K562 (cell line): ENCODE measurements at regions not wholly inside any gene's neighbourhood (a gene's known extent, or its start where the extent isn't known, plus 50 kb on each side); places are given as distances from the start of the nearest gene placed in this dataset.
"Not testable (repeated sequence)": the region's sequence is repeated elsewhere in the genome, so short reads cannot be mapped to it uniquely, and the experiment has no call there.

ENCODE experiments used
- CBFA2T2 ChIP-seq: fragments of 450-650 bp; conservative IDR thresholded peaks from 2 replicates; pipeline ENCODE4 v1.6.1; 2017; ENCODE audit warnings: mild to moderate bottlenecking
- CBFA2T3 ChIP-seq: fragments of 450-650 bp; IDR thresholded peaks from 2 replicates; pipeline ENCODE4 v1.6.1; 2017
- CCNT2 ChIP-seq: IDR thresholded peaks from 2 replicates; pipeline ENCODE4 v1.6.1; 2011; ENCODE audit warnings: borderline replicate concordance, low read depth, mild to moderate bottlenecking, moderate library complexity, mixed read lengths, low read length; ENCODE audit not compliant: insufficient read length; ENCODE audit errors: extremely low read depth
- DPF2 ChIP-seq: fragments of 450-650 bp; IDR thresholded peaks from 2 replicates; pipeline ENCODE4 v1.6.1; 2016
- FOXM1 ChIP-seq, 2 experiments: fragments of 450-650 bp in 1 of 2; sonication (generic) in 1 of 2; formaldehyde crosslinking in 1 of 2; IDR thresholded peaks; 2 replicates each; pipeline versions ENCODE4 v1.6.1 to v1.9.0; 2017 to 2022; ENCODE audit warnings: low read depth in 2 of 2, mild to moderate bottlenecking in 2 of 2, missing genetic modification reagents in 1 of 2, moderate library complexity in 1 of 2
- HDAC1 ChIP-seq, 2 experiments: fragments of 450-650 bp; IDR thresholded peaks; 2 replicates each; pipeline ENCODE4 v1.6.1; 2016 to 2017; ENCODE audit warnings: inconsistent platforms in 1 of 2, mild to moderate bottlenecking in 1 of 2, moderate library complexity in 1 of 2
- MTA2 ChIP-seq: fragments of 450-650 bp; IDR thresholded peaks from 2 replicates; pipeline ENCODE4 v1.6.1; 2016; ENCODE audit warnings: low read depth
- RCOR1 ChIP-seq, 2 experiments: IDR thresholded peaks; 2 replicates each; pipeline ENCODE4 v1.6.1; 2012; ENCODE audit warnings: low read depth in 2 of 2, low read length in 2 of 2, borderline replicate concordance in 1 of 2, improper control_type of control experiment in 1 of 2
- SMARCA4 ChIP-seq: fragments of 450-650 bp; IDR thresholded peaks from 2 replicates; pipeline ENCODE4 v1.6.1; 2016
- STAT5A ChIP-seq: IDR thresholded peaks from 2 replicates; pipeline ENCODE4 v1.6.1; 2012; ENCODE audit warnings: low read length, inconsistent platforms, borderline replicate concordance
- TRIM24 ChIP-seq, 2 experiments: fragments of 450-650 bp; IDR thresholded peaks; 2 replicates each; pipeline ENCODE4 v1.6.1; 2016
- ZBTB7A ChIP-seq: IDR thresholded peaks from 2 replicates; pipeline ENCODE4 v1.6.1; 2011; ENCODE audit warnings: low read depth, mild to moderate bottlenecking, low read length, moderate library complexity, borderline replicate concordance; ENCODE audit not compliant: control insufficient read depth
- TF ChIP-seq, protein P1 (sequence below): fragments of 450-650 bp; IDR thresholded peaks from 2 replicates; pipeline ENCODE4 v1.6.1; 2016; ENCODE audit warnings: low read depth, mild to moderate bottlenecking, moderate library complexity
- TF ChIP-seq, protein P2 (sequence below), 3 experiments: fragments of 200-800 bp in 1 of 3; fragments of 250-450 bp in 1 of 3; fragments of 450-650 bp in 1 of 3; sonication (Bioruptor Pico) in 1 of 3; sonication (Bioruptor generic) in 1 of 3; formaldehyde crosslinking in 1 of 3; IDR thresholded peaks; 2 replicates each; pipeline versions ENCODE4 v1.6.1 to v1.8.0; 2016 to 2022; ENCODE audit warnings: mild to moderate bottlenecking in 2 of 3, missing genetic modification characterization in 2 of 3, missing compliant biosample characterization in 1 of 3, moderate library complexity in 1 of 3
- TF ChIP-seq, protein P3 (sequence below): fragments of 450-650 bp; IDR thresholded peaks from 2 replicates; pipeline ENCODE4 v1.6.1; 2016; ENCODE audit warnings: mild to moderate bottlenecking
- TF ChIP-seq, protein P4 (sequence below): fragments of 200-800 bp; sonication (Bioruptor generic); IDR thresholded peaks from 2 replicates; pipeline ENCODE4 v1.6.1; 2017; ENCODE audit warnings: missing genetic modification characterization, missing compliant biosample characterization
- TF ChIP-seq, protein P5 (sequence below): fragments of 250-450 bp; sonication (Bioruptor Pico); IDR thresholded peaks from 2 replicates; pipeline ENCODE4 v1.4.0; 2020

DNA sequence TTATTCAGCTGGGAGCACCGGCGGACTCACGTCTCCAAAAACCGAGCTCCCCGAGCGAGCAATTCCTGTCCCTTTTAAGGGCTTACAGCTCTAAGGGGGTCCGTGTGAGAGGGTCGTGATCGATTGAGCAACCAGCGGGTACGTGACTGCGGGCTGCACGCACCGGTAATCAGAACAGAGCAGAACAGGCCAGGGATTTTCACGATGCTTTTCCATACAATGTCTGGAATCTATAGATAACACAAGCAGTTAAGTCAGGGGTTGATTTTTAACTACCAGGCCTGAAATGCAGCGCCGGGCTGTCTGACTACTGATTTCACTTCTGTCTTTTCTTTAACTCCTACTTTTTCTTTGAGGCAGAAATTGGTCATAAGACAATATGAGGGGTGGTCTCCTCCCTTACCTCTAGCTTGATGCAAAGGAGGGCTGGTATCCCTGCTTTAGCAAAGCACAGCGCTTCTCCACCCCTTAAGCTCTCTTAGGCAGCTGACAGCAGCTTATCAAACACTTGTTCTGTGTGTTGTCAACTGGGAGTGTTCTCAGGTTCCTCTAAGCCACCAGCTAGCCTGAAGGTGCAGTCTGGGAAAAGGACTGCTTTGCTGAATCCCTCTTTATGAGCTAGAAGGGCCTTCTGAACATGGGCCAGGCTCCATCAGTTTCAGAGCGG, 323.8 kb upstream of the CCL2 start (continued):
- peak; percentile 72 for TF ChIP-seq FOXM1 (IDR thresholded peaks at IDR 0.05; ENCODE audit: low read depth)
- not testable (repeated sequence) for TF ChIP-seq FOXM1 (CRISPR knock-in tag; IDR thresholded peaks at IDR 0.05; ENCODE audit: low read depth)
- TF ChIP-seq, protein P1, sequence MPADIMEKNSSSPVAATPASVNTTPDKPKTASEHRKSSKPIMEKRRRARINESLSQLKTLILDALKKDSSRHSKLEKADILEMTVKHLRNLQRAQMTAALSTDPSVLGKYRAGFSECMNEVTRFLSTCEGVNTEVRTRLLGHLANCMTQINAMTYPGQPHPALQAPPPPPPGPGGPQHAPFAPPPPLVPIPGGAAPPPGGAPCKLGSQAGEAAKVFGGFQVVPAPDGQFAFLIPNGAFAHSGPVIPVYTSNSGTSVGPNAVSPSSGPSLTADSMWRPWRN, result peak; percentile 74; the same call in 1 of the 2 replicates
- TF ChIP-seq, protein P2, sequence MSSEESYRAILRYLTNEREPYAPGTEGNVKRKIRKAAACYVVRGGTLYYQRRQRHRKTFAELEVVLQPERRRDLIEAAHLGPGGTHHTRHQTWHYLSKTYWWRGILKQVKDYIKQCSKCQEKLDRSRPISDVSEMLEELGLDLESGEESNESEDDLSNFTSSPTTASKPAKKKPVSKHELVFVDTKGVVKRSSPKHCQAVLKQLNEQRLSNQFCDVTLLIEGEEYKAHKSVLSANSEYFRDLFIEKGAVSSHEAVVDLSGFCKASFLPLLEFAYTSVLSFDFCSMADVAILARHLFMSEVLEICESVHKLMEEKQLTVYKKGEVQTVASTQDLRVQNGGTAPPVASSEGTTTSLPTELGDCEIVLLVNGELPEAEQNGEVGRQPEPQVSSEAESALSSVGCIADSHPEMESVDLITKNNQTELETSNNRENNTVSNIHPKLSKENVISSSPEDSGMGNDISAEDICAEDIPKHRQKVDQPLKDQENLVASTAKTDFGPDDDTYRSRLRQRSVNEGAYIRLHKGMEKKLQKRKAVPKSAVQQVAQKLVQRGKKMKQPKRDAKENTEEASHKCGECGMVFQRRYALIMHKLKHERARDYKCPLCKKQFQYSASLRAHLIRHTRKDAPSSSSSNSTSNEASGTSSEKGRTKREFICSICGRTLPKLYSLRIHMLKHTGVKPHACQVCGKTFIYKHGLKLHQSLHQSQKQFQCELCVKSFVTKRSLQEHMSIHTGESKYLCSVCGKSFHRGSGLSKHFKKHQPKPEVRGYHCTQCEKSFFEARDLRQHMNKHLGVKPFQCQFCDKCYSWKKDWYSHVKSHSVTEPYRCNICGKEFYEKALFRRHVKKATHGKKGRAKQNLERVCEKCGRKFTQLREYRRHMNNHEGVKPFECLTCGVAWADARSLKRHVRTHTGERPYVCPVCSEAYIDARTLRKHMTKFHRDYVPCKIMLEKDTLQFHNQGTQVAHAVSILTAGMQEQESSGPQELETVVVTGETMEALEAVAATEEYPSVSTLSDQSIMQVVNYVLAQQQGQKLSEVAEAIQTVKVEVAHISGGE (CRISPR knock-in tag; IDR thresholded peaks at IDR 0.05), result peak in 1 of 3 experiments; percentile 31; a peak in 1 of 6 replicates
- TF ChIP-seq ZBTB7A, result peak; percentile 55
- TF ChIP-seq CBFA2T2, result peak; percentile 93
- TF ChIP-seq RCOR1 (IDR thresholded peaks at IDR 0.05; ENCODE audit: borderline replicate concordance in 1 of 2, low read depth in 2 of 2, low read length in 2 of 2), result peak; percentile 76 to 90; a peak in 3 of 4 replicates
- TF ChIP-seq, protein P3, sequence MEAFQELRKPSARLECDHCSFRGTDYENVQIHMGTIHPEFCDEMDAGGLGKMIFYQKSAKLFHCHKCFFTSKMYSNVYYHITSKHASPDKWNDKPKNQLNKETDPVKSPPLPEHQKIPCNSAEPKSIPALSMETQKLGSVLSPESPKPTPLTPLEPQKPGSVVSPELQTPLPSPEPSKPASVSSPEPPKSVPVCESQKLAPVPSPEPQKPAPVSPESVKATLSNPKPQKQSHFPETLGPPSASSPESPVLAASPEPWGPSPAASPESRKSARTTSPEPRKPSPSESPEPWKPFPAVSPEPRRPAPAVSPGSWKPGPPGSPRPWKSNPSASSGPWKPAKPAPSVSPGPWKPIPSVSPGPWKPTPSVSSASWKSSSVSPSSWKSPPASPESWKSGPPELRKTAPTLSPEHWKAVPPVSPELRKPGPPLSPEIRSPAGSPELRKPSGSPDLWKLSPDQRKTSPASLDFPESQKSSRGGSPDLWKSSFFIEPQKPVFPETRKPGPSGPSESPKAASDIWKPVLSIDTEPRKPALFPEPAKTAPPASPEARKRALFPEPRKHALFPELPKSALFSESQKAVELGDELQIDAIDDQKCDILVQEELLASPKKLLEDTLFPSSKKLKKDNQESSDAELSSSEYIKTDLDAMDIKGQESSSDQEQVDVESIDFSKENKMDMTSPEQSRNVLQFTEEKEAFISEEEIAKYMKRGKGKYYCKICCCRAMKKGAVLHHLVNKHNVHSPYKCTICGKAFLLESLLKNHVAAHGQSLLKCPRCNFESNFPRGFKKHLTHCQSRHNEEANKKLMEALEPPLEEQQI, result peak; percentile 22; the same call in 1 of the 2 replicates
- TF ChIP-seq CBFA2T3, result peak; percentile 94
- TF ChIP-seq, protein P4, sequence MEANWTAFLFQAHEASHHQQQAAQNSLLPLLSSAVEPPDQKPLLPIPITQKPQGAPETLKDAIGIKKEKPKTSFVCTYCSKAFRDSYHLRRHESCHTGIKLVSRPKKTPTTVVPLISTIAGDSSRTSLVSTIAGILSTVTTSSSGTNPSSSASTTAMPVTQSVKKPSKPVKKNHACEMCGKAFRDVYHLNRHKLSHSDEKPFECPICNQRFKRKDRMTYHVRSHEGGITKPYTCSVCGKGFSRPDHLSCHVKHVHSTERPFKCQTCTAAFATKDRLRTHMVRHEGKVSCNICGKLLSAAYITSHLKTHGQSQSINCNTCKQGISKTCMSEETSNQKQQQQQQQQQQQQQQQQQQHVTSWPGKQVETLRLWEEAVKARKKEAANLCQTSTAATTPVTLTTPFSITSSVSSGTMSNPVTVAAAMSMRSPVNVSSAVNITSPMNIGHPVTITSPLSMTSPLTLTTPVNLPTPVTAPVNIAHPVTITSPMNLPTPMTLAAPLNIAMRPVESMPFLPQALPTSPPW, result peak; percentile 16; the same call in 1 of the 2 replicates
- TF ChIP-seq TRIM24 (IDR thresholded peaks at IDR 0.05), result peak; percentile 74 to 80
- peak; percentile 88 for TF ChIP-seq DPF2
- TF ChIP-seq, protein P5, sequence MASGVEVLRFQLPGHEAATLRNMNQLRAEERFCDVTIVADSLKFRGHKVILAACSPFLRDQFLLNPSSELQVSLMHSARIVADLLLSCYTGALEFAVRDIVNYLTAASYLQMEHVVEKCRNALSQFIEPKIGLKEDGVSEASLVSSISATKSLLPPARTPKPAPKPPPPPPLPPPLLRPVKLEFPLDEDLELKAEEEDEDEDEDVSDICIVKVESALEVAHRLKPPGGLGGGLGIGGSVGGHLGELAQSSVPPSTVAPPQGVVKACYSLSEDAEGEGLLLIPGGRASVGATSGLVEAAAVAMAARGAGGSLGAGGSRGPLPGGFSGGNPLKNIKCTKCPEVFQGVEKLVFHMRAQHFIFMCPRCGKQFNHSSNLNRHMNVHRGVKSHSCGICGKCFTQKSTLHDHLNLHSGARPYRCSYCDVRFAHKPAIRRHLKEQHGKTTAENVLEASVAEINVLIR (CRISPR knock-in tag), result peak; percentile 9; the same call in 1 of the 2 replicates
- TF ChIP-seq CCNT2, result peak; percentile 74
- TF ChIP-seq STAT5A, result peak; percentile 39; the same call in 1 of the 2 replicates
- TF ChIP-seq HDAC1 (IDR thresholded peaks at IDR 0.05), result peak in 1 of 2 experiments; percentile 76; a peak in 2 of 4 replicates
- peak; percentile 89 for TF ChIP-seq SMARCA4
- TF ChIP-seq MTA2, result peak; percentile 89
